Liver (tissue), 3 donors: ENCODE measurements at regions not wholly inside any gene's neighbourhood (a gene's known extent, or its start where the extent isn't known, plus 50 kb on each side); places are given as distances from the start of the nearest gene placed in this dataset.

ENCODE experiments used
- ATF3 ChIP-seq: IDR thresholded peaks from 2 replicates; pipeline ENCODE4 v1.6.1; 2016; ENCODE audit warnings: antibody characterized with exemption
- EGR1 ChIP-seq, 2 donors: IDR thresholded peaks; 2 replicates each; pipeline ENCODE4 v1.6.1; 2016 to 2018; ENCODE audit warnings: antibody characterized with exemption in 2 of 2, low read depth in 2 of 2
- FOXA1 ChIP-seq: IDR thresholded peaks from 2 replicates; pipeline ENCODE4 v1.6.1; 2016; ENCODE audit warnings: antibody characterized with exemption
- JUND ChIP-seq, 2 donors: IDR thresholded peaks; 2 replicates each; pipeline ENCODE4 v1.6.1; 2016; ENCODE audit warnings: antibody characterized with exemption in 2 of 2
- MAX ChIP-seq: IDR thresholded peaks from 2 replicates; pipeline ENCODE4 v1.6.1; 2016; ENCODE audit warnings: antibody characterized with exemption
- NR2F2 ChIP-seq: IDR thresholded peaks from 2 replicates; pipeline ENCODE4 v1.6.1; 2016; ENCODE audit warnings: antibody characterized with exemption
- TAF1 ChIP-seq: conservative IDR thresholded peaks from 2 replicates; pipeline ENCODE4 v1.6.1; 2016; ENCODE audit warnings: antibody characterized with exemption, mild to moderate bottlenecking
- YY1 ChIP-seq: IDR thresholded peaks from 2 replicates; pipeline ENCODE4 v1.6.1; 2016; ENCODE audit warnings: antibody characterized with exemption, mild to moderate bottlenecking
- TF ChIP-seq, protein P1 (sequence below): fragments of 150-350 bp; IDR thresholded peaks from 2 replicates; pipeline ENCODE4 v1.5.1; 2017; ENCODE audit warnings: improper control_type of control experiment, low read depth, low read length; ENCODE audit not compliant: missing input control
- TF ChIP-seq, protein P2 (sequence below): IDR thresholded peaks from 2 replicates; pipeline ENCODE4 v1.6.1; 2016; ENCODE audit warnings: antibody characterized with exemption, mild to moderate bottlenecking
- donor health status: healthy.
- donor health status: healthy.

GRCh38 chr3:168489301-168489700, 393.6 kb upstream of the GOLIM4 start:
- TF ChIP-seq, protein P1, sequence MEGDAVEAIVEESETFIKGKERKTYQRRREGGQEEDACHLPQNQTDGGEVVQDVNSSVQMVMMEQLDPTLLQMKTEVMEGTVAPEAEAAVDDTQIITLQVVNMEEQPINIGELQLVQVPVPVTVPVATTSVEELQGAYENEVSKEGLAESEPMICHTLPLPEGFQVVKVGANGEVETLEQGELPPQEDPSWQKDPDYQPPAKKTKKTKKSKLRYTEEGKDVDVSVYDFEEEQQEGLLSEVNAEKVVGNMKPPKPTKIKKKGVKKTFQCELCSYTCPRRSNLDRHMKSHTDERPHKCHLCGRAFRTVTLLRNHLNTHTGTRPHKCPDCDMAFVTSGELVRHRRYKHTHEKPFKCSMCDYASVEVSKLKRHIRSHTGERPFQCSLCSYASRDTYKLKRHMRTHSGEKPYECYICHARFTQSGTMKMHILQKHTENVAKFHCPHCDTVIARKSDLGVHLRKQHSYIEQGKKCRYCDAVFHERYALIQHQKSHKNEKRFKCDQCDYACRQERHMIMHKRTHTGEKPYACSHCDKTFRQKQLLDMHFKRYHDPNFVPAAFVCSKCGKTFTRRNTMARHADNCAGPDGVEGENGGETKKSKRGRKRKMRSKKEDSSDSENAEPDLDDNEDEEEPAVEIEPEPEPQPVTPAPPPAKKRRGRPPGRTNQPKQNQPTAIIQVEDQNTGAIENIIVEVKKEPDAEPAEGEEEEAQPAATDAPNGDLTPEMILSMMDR: no peak
- TF ChIP-seq ATF3 (no peak), FOXA1 (no peak), NR2F2 (no peak), TAF1 (no peak), EGR1 (IDR thresholded peaks at IDR 0.05; ENCODE audit: low read depth in 2 of 2) (no peak), JUND (IDR thresholded peaks at IDR 0.05) (no peak), MAX (no peak), YY1 (no peak)
- TF ChIP-seq, protein P2, sequence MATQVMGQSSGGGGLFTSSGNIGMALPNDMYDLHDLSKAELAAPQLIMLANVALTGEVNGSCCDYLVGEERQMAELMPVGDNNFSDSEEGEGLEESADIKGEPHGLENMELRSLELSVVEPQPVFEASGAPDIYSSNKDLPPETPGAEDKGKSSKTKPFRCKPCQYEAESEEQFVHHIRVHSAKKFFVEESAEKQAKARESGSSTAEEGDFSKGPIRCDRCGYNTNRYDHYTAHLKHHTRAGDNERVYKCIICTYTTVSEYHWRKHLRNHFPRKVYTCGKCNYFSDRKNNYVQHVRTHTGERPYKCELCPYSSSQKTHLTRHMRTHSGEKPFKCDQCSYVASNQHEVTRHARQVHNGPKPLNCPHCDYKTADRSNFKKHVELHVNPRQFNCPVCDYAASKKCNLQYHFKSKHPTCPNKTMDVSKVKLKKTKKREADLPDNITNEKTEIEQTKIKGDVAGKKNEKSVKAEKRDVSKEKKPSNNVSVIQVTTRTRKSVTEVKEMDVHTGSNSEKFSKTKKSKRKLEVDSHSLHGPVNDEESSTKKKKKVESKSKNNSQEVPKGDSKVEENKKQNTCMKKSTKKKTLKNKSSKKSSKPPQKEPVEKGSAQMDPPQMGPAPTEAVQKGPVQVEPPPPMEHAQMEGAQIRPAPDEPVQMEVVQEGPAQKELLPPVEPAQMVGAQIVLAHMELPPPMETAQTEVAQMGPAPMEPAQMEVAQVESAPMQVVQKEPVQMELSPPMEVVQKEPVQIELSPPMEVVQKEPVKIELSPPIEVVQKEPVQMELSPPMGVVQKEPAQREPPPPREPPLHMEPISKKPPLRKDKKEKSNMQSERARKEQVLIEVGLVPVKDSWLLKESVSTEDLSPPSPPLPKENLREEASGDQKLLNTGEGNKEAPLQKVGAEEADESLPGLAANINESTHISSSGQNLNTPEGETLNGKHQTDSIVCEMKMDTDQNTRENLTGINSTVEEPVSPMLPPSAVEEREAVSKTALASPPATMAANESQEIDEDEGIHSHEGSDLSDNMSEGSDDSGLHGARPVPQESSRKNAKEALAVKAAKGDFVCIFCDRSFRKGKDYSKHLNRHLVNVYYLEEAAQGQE: no peak
